Prostate gland (tissue), 2 donors: ENCODE measurements at regions not wholly inside any gene's neighbourhood (a gene's known extent, or its start where the extent isn't known, plus 50 kb on each side); places are given as distances from the start of the nearest gene placed in this dataset.

Experiments
- DNase-seq: peaks from one replicate; pipeline ENCODE4 v3.0.0-alpha.2; 2019; ENCODE audit warnings: low spot score
- H3K27ac ChIP-seq, 2 donors: fragments of 200-600 bp; sonication (generic); 2 replicates each; pipeline ENCODE4 v1.5.1; 2017 to 2019
- H3K27me3 ChIP-seq: fragments of 200-600 bp; sonication (generic); replicated peaks from 2 replicates; pipeline ENCODE4 v1.5.1; 2019; ENCODE audit not compliant: insufficient read depth
- H3K36me3 ChIP-seq, 2 donors: fragments of 200-600 bp; sonication (generic); 1 replicate in 1 of 2; 2 replicates in 1 of 2; pipeline versions ENCODE4 v1.5.1 to v1.8.1; 2017 to 2019
- H3K4me1 ChIP-seq: fragments of 200-600 bp; sonication (generic); replicated peaks from 2 replicates; pipeline ENCODE4 v1.5.1; 2019
- H3K4me3 ChIP-seq, 2 donors: fragments of 200-600 bp; sonication (generic); 2 replicates each; pipeline ENCODE4 v1.5.1; 2017 to 2019
- H3K9me3 ChIP-seq: fragments of 200-600 bp; sonication (generic); 2 replicates; pipeline ENCODE4 v1.5.1; 2017
- CTCF ChIP-seq, 4 experiments: fragments of 200-600 bp in 2 of 4; fragments of 450-650 bp in 2 of 4; sonication (generic) in 2 of 4; IDR thresholded peaks; 1 replicate in 3 of 4; 2 replicates in 1 of 4; pipeline ENCODE4 v1.5.1; 2016 to 2019; ENCODE audit warnings: antibody characterized with exemption in 4 of 4, mild to moderate bottlenecking in 2 of 4, moderate library complexity in 2 of 4
- POLR2A ChIP-seq: fragments of 450-650 bp; IDR thresholded peaks from one replicate; pipeline ENCODE4 v1.6.1; 2016; ENCODE audit warnings: antibody characterized with exemption, mild to moderate bottlenecking
- POLR2AphosphoS5 ChIP-seq: sonication (generic); formaldehyde crosslinking; IDR thresholded peaks from one replicate; pipeline ENCODE4 v1.6.1; 2017; ENCODE audit warnings: antibody characterized with exemption
- WGBS: methylation state at CpG from one replicate; pipeline ENCODE4 v1.1.5; 2018; 5-methylcytosine and 5-hydroxymethylcytosine counted together
- intact Hi-C: fragments of 100-400 bp; cut with DNase I; formaldehyde crosslinking; loops from one replicate; pipeline ENCODE4 v1.14.2; 2022

DNA sequence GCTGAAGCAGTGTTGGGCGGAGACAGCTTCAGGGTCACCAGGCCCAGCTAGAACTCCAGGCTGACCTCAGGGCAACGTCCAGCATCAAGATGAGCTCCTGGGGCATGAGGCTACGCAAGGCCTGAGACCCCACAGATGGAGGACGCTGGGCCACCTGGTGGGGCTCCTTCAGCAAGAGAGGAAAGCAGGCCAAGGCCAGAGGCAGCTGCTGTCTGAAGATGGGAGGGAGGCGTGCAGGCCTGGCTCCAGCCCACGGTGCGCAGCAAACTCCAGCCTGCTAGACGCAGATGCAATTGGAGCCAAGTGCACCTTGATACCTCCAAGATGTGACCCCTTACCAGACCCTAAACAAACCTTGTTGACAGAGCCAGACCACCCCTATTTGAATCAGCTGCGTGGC lies 220.9 kb upstream of the RREB1 start:
- no peaks in the 10 kb centered on the region for H3K9me3 ChIP-seq
- H3K27me3 ChIP-seq, result no peaks in the 10 kb centered on the region
- H3K4me3 ChIP-seq, result no peak overlapping the region
- H3K36me3 ChIP-seq, result no peaks in the 10 kb centered on the region
- DNase-seq, result no peak
- no peak overlapping the region for H3K27ac ChIP-seq
- no peak for TF ChIP-seq POLR2A
- TF ChIP-seq POLR2AphosphoS5, result no peak
- no peak for TF ChIP-seq CTCF (IDR thresholded peaks at IDR 0.05)
- intact Hi-C loops, result no loop called here
- WGBS, result 90% methylated on average over 9 of the region's 9 CpGs
- H3K4me1 ChIP-seq, result no peaks in the 10 kb centered on the region

- Histone ChIP-seq H3K27me3 (no peaks in the 10 kb centered on the region), H3K27ac (no peak overlapping the region), H3K4me3 (no peak overlapping the region), H3K4me1 (no peaks in the 10 kb centered on the region), H3K36me3 (no peaks in the 10 kb centered on the region), H3K9me3 (no peaks in the 10 kb centered on the region)
- TF ChIP-seq CTCF (IDR thresholded peaks at IDR 0.05), result no peak
- TF ChIP-seq POLR2AphosphoS5, result no peak
- no peak for TF ChIP-seq POLR2A
- WGBS, result 77% methylated on average over 4 of the region's 4 CpGs
- intact Hi-C loops, result no loop called here
- no peak for DNase-seq
Observed at GRCh38 chr6:6889601-6890000, 218.2 kb upstream of the RREB1 start.

- Histone ChIP-seq H3K27me3 (no peaks in the 10 kb centered on the region), H3K9me3 (no peaks in the 10 kb centered on the region), H3K36me3 (no peaks in the 10 kb centered on the region), H3K4me1 (no peaks in the 10 kb centered on the region), H3K27ac (no peak overlapping the region), H3K4me3 (no peak overlapping the region)
- 31% methylated on average over 6 of the region's 6 CpGs for WGBS
- no peak for DNase-seq
- TF ChIP-seq POLR2AphosphoS5 (no peak), POLR2A (no peak)
- intact Hi-C loops, result no loop called here
Observed at GRCh38 chr6:6890400-6890858, 217.3 kb upstream of the RREB1 start.

DNA sequence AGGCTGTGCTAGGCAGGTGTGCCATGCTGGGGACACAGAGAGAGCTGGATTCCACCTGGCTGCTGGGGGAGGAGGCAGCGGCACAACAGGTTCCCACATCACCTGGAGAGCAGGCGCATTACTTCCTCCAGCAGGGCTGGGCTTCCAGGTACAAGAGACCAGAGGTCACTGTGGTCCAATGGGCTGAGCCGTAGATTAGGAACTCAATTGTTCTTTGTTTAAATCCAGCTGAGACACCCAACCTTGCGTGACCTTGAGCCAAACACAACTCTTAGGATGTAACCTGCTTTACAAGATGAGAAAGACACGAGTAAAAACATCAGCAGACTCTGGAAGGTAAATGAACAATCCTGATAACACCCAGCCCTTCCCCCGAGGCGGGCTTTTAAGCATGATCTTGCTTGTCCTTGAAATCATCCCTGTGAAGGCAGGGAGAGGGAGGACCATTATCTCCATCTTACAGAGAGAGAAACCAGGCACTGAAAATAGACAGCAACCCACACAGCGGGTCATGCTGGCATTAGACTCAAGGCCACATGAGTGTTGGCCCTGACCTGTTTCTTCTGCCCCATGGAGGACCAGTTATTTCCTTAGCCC lies 216.5 kb upstream of the RREB1 start:
- TF ChIP-seq POLR2A, result no peak
- no peak for TF ChIP-seq POLR2AphosphoS5
- TF ChIP-seq CTCF (IDR thresholded peaks at IDR 0.05), result no peak
- no peak overlapping the region for H3K4me3 ChIP-seq
- 85% methylated on average over 8 of the region's 8 CpGs for WGBS
- intact Hi-C loops, result no loop called here
- no peak for DNase-seq
- no peaks in the 10 kb centered on the region for H3K9me3 ChIP-seq
- no peaks in the 10 kb centered on the region for H3K27me3 ChIP-seq
- H3K4me1 ChIP-seq, result no peaks in the 10 kb centered on the region
- H3K36me3 ChIP-seq, result no peaks in the 10 kb centered on the region
- no peak overlapping the region for H3K27ac ChIP-seq

- DNase-seq, result no peak
- Histone ChIP-seq H3K36me3 (no peaks in the 10 kb centered on the region), H3K4me1 (no peaks in the 10 kb centered on the region), H3K4me3 (no peak overlapping the region), H3K27me3 (no peaks in the 10 kb centered on the region), H3K9me3 (no peaks in the 10 kb centered on the region), H3K27ac (no peak overlapping the region)
- intact Hi-C loops, result no loop called here
- TF ChIP-seq CTCF (IDR thresholded peaks at IDR 0.05) (no peak), POLR2A (no peak), POLR2AphosphoS5 (no peak)
- WGBS, result 65% methylated on average over 6 of the region's 6 CpGs
Observed at GRCh38 chr6:6891949-6892461, 215.8 kb upstream of the RREB1 start.
